ENCODE measurements at regions not wholly inside any gene's neighbourhood (a gene's known extent, or its start where the extent isn't known, plus 50 kb on each side); places are given as distances from the start of the nearest gene placed in this dataset.

- no peak for TF ChIP-seq POLR2AphosphoS5 (IDR thresholded peaks at IDR 0.05)
- TF ChIP-seq, protein P1, sequence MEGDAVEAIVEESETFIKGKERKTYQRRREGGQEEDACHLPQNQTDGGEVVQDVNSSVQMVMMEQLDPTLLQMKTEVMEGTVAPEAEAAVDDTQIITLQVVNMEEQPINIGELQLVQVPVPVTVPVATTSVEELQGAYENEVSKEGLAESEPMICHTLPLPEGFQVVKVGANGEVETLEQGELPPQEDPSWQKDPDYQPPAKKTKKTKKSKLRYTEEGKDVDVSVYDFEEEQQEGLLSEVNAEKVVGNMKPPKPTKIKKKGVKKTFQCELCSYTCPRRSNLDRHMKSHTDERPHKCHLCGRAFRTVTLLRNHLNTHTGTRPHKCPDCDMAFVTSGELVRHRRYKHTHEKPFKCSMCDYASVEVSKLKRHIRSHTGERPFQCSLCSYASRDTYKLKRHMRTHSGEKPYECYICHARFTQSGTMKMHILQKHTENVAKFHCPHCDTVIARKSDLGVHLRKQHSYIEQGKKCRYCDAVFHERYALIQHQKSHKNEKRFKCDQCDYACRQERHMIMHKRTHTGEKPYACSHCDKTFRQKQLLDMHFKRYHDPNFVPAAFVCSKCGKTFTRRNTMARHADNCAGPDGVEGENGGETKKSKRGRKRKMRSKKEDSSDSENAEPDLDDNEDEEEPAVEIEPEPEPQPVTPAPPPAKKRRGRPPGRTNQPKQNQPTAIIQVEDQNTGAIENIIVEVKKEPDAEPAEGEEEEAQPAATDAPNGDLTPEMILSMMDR (IDR thresholded peaks at IDR 0.05): no peak
Observed at GRCh38 chr2:161068670-161069069, 91.6 kb upstream of the TANK start.

Data from breast epithelium (tissue), 3 donors.